Stimulated activated CD8-positive, alpha-beta memory T cell treated with anti-CD3 and anti-CD28 coated beads, Interleukin-15, amount 100 ng/mL, for 1 hour (primary cell): ENCODE measurements at regions not wholly inside any gene's neighbourhood (a gene's known extent, or its start where the extent isn't known, plus 50 kb on each side); places are given as distances from the start of the nearest gene placed in this dataset.
A peak's percentile ranks its signal among the peaks of the same experiment; 100 is the strongest.

Experiments used
- DNase-seq: peaks from one replicate; pipeline ENCODE4 v3.0.0-alpha.2; 2020; ENCODE audit warnings: low read depth

- no peak for DNase-seq
Observed at GRCh38 chr16:11401161-11402050, 56.1 kb downstream of the RMI2 start.

GRCh38 chr16:11402051-11402744, 56.9 kb downstream of the RMI2 start:
- DNase-seq = no peak

DNA sequence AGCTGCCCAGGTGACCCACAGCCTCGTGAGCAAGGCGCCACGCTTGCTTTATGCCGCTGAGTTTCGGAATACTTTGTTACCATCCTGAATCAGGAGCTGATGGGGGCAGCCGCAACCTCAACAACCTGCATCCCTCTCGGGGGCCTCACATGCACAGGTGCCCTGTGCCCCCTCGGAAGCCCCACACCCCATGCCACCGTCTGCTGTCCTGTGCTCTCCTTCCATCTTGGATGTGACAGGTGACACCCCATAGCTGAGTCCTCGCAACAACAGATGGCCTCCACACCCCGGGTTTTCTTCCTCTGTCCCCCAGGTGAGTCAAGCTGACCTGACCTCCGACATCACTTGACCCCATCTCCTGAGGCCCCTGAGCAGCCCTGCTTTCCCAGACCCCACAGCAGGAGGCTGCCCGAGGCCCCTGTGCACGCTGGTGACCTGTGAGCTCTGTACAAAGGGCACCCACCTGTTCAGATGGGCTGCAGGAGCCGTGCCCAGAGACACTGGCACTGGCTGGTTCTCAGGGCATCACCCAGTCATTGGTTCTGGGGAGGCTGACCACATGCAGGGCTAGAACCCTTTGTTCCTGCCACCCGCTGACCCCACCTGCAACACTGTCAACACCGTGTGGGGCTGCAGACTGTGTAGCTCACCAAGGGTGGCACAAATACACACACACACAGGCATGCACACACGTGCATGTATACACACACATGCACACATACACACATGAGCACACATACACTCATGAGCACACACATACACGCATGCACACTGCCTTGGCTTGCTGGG, 57.7 kb downstream of the RMI2 start:
- DNase-seq = no peak

GRCh38 chr16:11403534-11403795, 58.2 kb downstream of the RMI2 start:
- no peak for DNase-seq

- DNase-seq = no peak
Observed at GRCh38 chr16:11403920-11404319, 58.7 kb downstream of the RMI2 start.

- DNase-seq = no peak
Observed at GRCh38 chr16:11404603-11405002, 59.3 kb downstream of the RMI2 start.

GRCh38 chr16:11405331-11406176, 60.3 kb downstream of the RMI2 start:
- DNase-seq = peak; percentile 11

- DNase-seq = no peak
Observed at GRCh38 chr16:11406177-11406560, 60.9 kb downstream of the RMI2 start.

DNA sequence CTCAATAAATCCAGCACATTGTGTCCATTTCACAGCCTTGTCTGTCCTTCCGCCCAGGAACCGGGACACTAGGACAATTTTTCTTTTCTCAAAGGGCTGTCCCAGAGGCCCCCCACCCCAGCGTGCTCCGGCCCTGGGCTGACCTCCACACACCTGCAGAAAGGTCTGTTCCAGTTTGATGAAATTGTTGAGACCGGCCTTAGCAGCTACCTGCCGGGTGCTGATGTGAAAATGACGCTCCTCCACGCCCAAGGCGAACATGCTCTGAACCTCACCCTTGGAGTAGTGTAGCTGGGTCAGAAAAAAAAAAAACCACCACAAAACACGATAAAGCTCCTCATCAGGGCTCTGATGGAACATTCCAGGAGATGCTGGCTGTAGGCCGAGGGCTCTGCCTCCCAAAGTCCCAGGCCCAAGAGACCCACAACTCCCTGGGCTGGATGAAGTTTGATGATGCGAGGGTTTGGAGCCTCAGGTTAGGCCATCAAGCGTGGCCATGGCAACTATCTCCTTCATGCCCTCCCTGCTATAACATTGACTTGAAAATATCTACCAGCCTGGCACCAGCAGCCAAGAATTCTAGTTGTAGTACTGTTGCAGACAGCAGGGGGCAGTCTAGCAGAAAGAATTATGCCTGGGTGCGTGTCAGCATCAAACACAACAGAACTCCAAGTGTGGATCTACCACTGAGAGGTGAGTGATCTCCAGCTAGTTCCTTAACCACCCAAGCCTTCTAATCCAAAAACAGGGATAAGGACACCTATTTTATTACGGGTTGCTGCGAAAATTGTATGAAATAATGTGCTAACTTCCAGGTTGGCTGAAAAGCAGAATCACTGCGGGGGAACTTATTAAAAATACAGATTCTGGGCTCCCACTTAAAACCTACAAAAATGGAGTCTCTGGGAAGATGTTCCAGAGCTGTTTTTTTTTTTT, 62.1 kb downstream of the RMI2 start:
- peak; percentile 46 for DNase-seq

GRCh38 chr16:11408216-11408615, 63.0 kb downstream of the RMI2 start:
- DNase-seq = no peak

GRCh38 chr16:11409398-11409797, 64.1 kb downstream of the RMI2 start:
- DNase-seq = no peak

- no peak for DNase-seq
Observed at GRCh38 chr16:11410376-11411058, 65.3 kb downstream of the RMI2 start.

DNA sequence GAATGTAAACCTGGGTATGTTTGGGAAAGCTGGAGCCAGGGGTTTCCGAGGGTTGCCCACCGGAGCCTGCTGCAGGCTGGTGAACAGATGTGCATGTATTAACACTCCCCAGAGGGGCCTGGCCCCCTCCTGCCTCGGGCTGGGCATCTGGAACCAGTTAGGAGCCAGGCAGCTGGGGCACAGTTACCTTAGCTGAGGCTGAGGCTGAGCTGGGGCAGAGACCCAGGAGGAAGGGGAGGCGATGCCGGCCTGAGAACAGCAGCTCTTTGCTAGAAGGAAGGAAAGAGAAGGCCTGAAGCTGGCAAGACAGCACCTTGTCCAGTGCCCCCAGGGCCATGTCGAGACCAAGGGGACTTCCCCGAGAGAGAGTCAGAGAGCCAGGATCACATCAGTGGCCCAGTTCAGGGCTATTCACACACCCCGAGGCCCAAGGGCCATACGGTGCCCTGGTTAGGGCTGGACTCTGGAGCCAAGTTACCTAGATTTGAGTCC, 65.8 kb downstream of the RMI2 start:
- DNase-seq = no peak

- DNase-seq = no peak
Observed at GRCh38 chr16:11412175-11412904, 67.1 kb downstream of the RMI2 start.

GRCh38 chr16:11412965-11413887, 68.0 kb downstream of the RMI2 start:
- DNase-seq = no peak

DNA sequence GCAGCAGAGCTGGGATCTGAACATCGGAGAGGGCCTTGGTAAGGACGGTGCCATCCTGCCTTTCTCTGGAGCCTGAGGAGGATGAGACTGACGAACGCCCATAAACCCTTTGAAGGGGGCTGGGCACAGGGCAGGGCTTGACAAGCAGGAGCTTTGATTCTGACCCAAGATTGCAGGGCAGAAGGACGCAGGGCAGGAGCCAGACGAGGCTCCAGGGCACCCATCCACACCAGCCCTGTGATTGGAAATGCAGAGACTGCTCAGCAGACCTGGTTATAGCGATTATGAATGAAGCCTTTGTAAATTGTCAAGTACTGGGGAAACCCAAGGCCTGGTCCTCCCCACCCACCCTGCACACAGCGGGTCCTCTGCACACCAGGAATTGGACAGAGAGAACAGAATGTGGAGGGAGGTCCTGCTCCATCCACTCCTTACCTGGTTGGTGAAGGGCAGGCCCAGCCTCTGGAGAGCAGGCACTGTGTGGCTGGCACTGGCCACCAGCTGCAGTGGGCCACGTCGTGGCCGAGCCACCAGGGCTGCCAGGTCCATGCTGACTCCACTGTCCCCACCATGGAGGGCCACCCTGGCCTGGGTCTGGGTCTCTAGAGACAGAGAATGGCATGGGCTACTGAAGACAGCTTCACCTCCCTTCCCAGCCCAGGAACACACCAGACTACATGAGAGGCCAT, 68.8 kb downstream of the RMI2 start:
- DNase-seq = no peak
